ENCODE measurements at regions not wholly inside any gene's neighbourhood (a gene's known extent, or its start where the extent isn't known, plus 50 kb on each side); places are given as distances from the start of the nearest gene placed in this dataset.
"Not testable (repeated sequence)": the region's sequence is repeated elsewhere in the genome, so short reads cannot be mapped to it uniquely, and the experiment has no call there.

GRCh38 chr7:29667096-29667669, 103.5 kb downstream of the PRR15 start:
- not testable (repeated sequence) for TF ChIP-seq CTCF (IDR thresholded peaks at IDR 0.05; ENCODE audit: poor library complexity); EZH2 (IDR thresholded peaks at IDR 0.05; ENCODE audit: borderline replicate concordance); EZH2phosphoT487 (IDR thresholded peaks at IDR 0.05; ENCODE audit: low read depth, severe bottlenecking, unreplicated experiment)
